Nucleus accumbens (tissue), 56 donors: ENCODE measurements at regions not wholly inside any gene's neighbourhood (a gene's known extent, or its start where the extent isn't known, plus 50 kb on each side); places are given as distances from the start of the nearest gene placed in this dataset.

Experiments
- DNase-seq, 56 donors: peaks; one replicate each; lab custom pipeline; 2025; lab: John Stamatoyannopoulos, UW

- no peak for DNase-seq
Measured at GRCh38 chr14:100673085-100673806, 53.4 kb upstream of the DLK1 start.

GRCh38 chr14:100673807-100674154 is 52.9 kb upstream of the DLK1 start:
- no peak for DNase-seq

DNA sequence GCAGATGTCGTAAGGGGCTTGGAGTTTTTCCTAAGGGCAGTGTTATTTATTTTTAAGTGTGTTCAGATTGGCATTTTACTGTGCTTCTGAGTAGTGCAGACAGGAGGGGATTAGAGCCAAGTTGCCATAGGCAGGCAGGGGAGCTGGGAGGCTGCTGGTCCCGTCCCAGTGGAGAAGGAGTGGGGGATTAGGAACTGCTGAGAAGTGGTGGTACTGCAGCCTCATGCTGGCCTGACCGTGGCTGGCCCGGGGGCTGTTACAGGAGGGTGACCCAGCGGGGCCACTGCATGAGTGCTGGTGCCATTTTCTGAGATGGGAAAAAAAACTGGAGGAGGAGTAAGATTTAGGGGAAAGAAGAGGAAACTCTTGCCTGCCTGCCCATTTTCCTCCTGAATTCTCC is 52.3 kb upstream of the DLK1 start:
- DNase-seq, result no peak

GRCh38 chr14:100674897-100675619 is 51.6 kb upstream of the DLK1 start:
- DNase-seq, result no peak

GRCh38 chr14:100675699-100676684 is 50.7 kb upstream of the DLK1 start:
- DNase-seq, result no peak
